IPS-NIHi7 (cell line): ENCODE measurements at regions not wholly inside any gene's neighbourhood (a gene's known extent, or its start where the extent isn't known, plus 50 kb on each side); places are given as distances from the start of the nearest gene placed in this dataset.

Experiments used
- DNase-seq: peaks from one replicate; pipeline ENCODE4 v3.0.0; 2012; ENCODE audit warnings: mixed read lengths; ENCODE audit errors: extremely low spot score

DNA sequence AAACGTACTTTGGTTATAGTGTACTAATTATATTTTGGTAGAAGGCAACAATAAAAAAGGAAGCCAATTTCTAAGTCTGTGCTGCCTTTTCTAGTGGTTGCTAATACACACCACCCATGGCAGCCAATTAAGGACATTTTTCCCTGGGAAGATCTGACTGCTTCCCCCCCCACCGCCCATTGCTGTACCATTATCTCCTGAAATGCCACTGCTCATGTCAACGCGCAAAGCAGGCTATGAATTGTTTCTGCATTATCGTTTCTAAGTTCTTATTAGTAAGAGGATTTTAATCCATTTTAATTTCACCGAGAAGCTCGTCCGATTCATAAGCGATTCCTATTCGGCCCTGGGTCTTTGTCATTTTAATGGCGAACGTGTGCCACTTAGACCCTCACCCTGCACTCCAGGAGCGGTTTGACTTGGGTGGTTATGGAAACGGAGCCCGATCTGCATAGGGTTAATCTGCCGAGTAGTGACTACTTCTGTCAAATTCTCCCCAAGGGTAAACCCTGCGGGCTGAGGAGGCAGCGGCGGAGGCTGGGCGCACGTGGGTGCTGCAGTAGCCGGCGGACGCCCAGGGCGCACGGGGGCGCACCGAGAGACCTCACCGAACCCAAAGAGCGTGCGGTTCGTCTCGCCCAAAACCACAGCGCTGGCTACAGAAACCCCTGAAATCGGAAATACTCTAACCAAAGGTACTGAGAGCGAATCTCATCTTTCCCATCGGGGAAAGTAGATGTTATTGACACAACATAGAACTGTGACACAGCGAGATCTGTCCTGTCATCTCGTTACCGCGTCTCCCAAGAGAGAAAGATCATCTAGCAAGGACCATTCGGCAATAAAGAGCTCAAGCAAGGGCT is 55.8 kb upstream of the SHC3 start:
- peak; percentile 65 for DNase-seq

DNA sequence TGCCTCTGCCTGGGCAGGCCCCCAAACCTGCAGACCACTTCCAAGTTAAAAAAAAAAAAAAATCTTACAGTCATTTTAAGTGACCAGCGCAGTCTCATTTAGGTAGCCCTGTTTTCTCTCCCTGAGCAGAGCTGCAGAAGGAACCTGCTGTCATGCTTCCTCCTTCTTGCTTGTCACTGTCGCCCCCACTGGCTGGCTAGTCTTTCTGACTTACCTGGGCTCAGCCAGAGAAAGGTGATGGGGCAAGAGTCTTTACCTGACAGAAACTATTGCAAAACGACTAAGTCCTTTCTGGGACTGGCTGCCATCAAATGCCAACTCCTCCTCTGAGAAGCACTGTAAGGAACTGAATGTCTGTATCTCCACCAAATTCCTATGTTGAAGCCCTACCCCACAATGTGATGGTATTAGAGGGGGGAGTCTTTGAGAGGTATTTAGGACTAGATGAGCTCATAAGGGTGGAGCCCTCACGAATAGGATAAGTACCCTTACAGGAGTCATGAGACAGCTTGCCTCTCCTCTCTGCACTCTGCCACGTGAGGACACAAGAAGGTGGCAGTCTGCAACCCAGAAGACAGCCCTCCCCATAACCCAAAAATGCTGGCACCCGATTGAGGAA is 58.4 kb upstream of the SHC3 start:
- peak; percentile 53 for DNase-seq

DNA sequence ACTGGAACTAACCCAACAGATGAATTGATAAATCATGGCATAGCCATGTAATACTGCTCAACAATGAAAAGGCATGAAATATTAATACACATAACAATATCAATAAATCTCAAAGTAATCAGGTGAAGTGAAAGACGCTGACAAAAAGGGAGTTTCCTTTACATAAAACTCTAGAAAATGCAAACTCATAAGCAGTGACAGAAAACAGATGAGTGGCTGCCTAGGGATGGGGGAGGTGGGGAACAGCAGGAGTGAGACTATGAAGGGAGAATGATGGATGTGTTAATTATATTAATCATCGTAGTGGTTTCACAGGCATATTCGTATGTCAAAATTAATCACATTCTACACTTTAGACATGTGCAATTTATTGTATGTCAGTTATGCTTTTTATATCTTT is 59.8 kb upstream of the SHC3 start:
- DNase-seq: no peak

DNA sequence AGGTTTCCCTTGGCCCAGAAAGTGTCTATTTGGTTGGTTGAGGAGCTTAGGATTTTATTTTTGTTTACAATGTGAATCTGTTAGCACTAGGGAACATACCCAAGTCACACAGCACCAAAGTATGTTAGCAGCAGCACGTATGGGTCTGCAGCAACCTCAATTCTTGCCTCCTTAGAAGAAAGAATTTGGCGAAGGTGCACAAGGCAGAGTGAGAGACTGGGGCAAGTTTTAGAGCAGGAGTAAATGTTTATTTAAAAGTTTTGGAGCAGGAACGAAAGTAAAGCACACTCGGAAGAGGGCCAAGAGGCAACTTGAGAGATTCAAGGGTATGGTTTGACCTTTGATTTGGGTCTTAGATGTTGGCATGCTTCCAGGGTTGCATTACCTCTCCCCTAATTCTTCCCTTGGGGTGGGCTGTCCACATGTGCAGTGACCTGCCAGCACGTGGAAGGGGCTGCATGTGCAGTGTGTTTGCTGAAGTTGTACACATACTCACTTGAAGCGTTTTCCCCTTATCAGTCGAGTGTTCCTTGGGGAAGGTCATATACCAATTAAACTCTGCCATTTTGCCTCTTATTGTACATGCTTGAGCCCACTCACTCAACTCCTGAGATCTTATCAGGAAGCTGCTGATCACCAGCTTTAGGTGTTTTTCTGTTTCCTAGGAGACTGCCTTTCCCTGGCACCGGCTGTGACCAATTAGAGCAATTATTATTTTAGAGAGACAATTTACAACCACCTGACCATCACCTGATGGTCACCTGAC is 64.9 kb upstream of the SHC3 start:
- no peak for DNase-seq

DNA sequence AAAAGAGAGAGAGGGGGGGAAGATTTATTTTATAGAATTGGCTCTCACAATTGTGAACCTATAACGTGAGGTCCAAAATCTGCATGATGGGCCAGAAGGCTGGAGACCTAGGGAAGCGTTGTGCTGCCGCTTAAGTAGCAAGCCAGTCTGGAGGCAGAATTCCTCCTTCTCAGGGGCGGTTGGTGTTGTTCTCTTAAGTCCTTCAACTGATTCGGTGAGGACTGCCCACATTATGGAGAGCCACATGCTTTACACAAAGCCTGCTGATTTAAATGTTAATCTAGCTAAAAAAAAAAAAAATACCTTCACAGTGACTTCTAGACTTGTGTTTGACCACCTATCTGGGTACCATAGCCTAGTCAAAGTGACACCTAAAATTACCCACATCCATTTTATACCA is 64.2 kb upstream of the CKS2 start:
- no peak for DNase-seq

DNA sequence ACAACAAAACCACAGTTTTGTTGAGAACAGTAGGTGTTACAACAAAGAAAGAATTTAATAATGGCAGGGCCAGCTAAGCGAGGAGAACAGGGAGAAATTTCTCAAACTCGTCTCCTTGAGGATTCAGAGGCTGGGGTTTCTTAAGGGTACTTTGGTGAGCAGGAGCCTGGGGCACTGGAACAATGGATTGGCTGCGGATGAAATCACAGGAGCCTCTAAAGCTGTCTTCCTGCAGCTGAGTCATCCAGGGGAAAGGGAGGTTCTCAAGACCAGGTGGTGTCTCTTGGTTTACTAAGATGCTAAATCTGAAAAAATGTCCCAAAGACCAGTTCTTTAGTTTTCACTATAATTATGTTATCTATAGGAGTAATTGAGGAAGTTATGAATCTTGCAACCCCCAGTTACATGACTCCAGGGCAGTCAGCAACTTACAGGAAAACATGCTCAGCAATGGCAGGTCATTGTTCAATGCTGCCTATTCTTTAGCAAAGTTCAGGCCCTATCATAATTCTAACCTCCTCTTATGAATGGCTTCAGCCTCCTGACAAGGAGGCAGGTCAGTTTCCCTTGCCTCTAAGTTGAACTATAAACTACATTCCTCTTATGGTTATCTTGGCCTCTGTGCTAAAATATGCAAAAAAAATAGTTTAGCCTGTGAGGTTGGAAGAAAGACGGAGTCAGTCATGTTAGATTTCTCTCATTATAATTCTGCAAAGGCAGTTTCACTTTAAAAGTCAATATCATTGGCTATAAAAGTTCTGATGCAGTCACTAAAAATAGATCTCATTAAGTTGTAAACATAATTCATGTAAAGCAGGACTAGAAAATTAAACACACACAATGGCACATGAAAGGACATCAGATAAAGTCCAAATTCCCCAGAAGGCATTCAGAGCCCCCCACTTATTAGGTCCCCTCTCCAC is 63.3 kb upstream of the CKS2 start:
- peak; percentile 73 for DNase-seq

DNA sequence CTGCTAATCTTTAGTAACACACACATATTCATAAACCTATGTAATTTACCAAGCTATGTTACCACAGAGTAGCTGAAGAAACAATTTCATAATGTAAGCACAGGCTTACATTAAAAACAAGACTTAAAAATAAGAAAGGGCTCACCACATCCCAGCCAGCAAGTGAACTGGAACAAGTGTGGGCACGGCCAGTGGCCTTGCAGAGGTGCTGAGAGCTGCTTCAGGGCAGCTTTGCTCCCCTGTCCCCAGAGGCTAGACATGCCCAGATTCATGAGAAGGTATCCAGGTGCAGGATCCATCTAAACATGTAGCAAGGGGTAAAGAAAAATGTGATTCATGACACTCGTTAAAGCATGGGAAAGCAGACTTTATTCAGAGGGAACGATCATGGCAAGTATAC is 62.0 kb upstream of the CKS2 start:
- no peak for DNase-seq

DNA sequence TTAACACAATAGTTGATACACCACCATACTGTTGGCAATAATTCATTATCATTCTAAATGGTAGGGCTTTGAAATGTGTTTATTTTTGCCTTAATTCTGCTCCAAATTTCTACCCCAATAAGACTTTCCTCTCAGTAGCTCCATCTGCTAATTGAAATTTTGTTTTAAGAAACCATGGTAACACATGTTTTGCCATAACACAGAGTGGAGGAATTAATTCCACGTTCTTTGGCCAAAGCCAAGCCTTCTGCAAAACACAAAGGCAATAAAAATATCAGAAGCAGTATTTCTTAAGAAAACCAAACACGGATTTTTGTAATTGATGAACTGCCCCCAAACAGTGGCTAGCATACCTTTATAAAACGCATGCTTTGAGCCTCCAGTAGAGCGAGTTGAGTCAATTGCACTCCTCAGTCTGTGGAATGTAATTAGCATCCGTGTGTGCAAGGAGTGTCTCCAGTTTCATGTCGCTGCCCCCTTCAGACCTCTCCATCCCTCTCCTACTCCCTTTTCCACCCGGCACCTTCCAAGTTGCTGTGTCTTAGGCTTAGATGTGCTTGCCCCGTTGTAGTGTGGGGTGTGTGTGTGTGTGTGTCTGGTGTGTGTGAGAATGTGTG is 58.2 kb upstream of the CKS2 start:
- no peak for DNase-seq

DNA sequence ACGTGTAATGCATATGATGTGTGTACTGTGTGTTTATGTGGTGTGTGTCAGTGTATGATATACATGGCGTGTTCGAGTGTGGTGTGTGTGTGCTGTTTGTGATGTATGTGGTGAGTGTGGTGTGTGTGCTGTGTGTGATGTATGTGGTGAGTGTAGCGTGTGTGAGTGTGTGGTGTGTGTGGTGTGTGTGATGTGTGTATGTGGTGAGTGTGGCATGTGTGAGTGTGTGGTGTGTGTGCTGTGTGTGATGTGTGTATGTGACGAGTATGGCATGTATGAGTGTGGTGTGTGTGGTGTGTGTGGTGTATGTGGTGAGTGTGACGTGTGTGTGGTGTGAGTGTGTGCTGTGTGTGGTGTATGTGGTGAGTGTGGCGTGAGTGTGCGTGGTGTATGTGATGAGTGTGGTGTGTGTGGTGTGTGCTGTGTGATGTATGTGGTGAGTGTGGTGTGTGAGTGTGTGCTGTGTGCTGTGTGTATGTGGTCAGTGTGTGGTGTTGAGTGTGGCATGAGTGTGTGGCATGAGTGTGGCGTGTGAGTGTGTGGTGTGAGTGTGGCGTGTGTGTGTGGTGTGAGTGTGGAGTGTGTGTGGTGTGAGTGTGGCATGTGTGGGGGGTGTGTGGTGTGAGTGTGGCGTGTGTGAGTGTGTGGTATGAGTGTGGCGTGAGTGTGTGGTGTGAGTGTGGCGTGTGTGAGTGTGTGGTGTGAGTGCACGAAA is 56.8 kb upstream of the CKS2 start:
- DNase-seq: no peak

DNA sequence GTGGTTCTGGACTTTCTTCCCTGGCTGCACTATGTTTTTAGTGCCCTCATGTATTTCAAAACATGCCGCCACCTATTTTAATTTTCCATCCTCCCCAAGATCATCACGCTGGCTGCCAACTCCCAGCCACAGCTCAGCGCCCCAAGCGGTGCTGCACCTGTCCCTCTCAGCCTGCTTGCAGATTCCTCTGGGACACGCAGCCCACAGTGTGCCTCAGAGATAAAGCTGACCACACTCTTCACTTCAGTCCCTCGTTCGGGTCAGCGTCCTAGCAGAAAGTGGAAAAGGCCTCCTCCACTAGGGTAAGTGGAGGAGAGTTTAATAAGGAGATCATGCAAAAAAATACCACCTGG is 56.2 kb upstream of the CKS2 start:
- DNase-seq: no peak

DNA sequence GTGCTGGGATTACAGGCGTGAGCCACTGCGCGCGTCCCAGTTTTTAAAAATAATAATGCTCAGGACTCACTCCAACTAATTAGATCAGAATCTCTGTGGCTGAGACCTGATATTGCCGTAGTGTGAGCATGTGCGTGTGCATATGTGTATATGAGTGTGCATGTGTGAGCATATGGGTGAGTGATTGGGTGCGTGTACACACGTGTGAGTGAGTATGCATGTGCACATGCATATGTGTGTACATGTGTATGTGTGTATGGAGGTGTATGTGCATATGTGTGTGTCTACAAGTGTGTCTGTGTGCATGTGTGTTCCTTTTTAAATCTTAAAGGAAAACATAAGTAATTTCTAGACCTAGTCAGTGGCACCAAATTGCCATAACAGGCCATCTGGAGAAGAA is 54.8 kb upstream of the CKS2 start:
- no peak for DNase-seq

DNA sequence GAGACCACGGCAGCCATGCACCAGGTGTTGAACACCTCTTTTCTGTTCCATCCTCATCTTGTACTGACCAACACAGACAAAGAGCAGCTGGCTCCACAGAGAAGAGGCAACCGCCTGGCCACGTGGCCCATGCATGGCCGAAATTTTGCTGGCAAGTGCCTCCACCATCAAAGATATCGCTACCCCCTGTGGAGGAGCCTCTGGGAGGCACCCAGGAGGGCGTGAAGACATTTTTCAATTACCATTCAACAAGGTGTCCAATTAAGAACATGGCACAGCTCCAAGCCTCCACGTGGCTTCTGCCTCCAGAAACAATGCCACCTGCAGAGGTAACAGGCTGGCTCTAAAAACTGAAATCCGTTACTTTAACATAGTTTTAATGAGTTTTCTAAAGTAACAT is 54.4 kb upstream of the CKS2 start:
- no peak for DNase-seq

DNA sequence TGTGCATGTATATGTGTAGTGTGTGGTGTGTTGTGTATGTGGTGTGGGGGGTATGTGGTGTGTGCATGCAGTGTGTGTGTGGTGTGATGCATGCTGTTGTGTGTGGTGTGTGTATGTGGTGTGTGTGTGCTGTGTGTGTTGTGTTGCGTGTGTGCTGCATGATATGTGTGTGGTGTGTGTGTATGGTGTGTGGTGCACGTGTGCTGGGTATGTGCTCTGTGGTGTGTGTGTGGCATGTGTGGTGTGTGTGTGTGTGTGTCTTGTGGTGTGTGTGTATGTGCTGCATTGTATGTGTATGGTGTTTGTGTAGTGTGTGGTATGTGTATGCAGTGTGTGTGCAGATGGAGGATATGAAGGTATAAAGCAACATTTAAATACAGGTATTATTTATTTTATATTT is 50.5 kb upstream of the CKS2 start:
- no peak for DNase-seq
